C4-2B (cell line): ENCODE measurements at regions not wholly inside any gene's neighbourhood (a gene's known extent, or its start where the extent isn't known, plus 50 kb on each side); places are given as distances from the start of the nearest gene placed in this dataset.

Source experiments
- CTCF ChIP-seq: fragments of 450-650 bp; conservative IDR thresholded peaks from 2 replicates; pipeline ENCODE4 v1.5.1; 2017; ENCODE audit warnings: mild to moderate bottlenecking
- ZFX ChIP-seq: fragments of 450-650 bp; IDR thresholded peaks from 2 replicates; pipeline ENCODE4 v1.6.1; 2017

GRCh38 chr5:77906806-77907205 is 130.7 kb upstream of the TBCA start:
- TF ChIP-seq CTCF (no peak), ZFX (no peak)
